Cardiac septum (tissue), 1 donor: ENCODE measurements at regions not wholly inside any gene's neighbourhood (a gene's known extent, or its start where the extent isn't known, plus 50 kb on each side); places are given as distances from the start of the nearest gene placed in this dataset.
"Not testable (repeated sequence)": the region's sequence is repeated elsewhere in the genome, so short reads cannot be mapped to it uniquely, and the experiment has no call there.

Source experiments
- DNase-seq: peaks from one replicate; pipeline ENCODE4 v3.0.0-alpha.2; 2020; ENCODE audit warnings: low spot score
- intact Hi-C: fragments of 100-400 bp; cut with DNase I; formaldehyde crosslinking; loops from one replicate; pipeline ENCODE4 v1.14.0; 2022
- donor health status: DM: no; HTN: no; CAD: no.

DNA sequence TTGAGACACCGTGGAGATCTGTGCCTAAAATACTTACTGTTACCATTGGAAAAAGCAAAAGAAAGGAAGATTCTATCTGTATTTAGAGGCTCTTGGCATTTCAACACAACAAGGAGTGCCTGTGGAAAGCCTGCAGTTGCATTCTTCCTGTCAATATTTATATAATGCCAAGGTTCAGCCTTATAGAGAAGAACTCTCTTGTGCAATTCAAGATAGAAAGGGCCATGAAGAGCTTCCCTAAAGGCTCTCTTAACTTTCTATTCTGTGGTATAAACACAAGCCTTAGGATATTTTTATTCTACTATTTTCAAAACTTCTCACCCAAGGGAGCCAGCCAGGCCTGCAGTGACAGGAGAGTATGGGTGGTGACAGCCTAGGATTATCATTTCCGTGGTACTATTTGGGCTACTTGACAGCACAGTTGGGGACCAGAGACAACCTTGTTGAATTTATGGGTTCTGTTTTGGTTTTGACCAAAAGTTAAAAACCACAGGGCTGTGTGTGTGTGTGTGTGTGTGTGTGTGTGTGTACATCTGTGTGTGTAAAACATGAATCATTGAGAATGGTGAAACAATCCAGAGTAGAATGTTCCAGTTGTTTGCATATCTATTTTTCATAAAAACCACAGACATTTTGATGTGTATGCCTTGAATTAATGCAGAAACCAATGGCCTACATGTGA is 700.9 kb upstream of the SLC35B3 start:
- no peak for DNase-seq
- intact Hi-C loops = no loop called here

DNA sequence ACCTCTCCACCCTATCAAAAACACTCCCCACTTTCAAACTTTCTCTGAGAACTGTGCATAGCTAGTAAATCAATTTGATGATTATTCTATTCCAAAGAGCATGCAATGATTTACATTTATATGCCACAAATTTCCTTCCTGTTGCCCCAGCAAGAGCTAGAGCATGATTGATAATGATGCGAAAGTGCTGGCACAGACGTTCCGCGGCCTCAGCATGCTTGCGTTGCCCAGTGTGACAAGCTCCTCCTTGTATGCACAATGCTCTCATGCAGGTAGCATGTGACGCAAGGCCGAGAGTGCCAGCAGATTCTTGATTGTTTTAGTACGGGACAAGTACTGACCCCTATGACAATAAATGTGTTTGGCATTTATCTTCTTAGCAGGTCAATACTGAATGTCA is 696.3 kb upstream of the SLC35B3 start:
- DNase-seq = no peak
- intact Hi-C loops = no loop called here

GRCh38 chr6:9131201-9131600 is 695.9 kb upstream of the SLC35B3 start:
- intact Hi-C loops = no loop called here
- no peak for DNase-seq

GRCh38 chr6:9128970-9129369 is 693.6 kb upstream of the SLC35B3 start:
- intact Hi-C loops = no loop called here
- no peak for DNase-seq

DNA sequence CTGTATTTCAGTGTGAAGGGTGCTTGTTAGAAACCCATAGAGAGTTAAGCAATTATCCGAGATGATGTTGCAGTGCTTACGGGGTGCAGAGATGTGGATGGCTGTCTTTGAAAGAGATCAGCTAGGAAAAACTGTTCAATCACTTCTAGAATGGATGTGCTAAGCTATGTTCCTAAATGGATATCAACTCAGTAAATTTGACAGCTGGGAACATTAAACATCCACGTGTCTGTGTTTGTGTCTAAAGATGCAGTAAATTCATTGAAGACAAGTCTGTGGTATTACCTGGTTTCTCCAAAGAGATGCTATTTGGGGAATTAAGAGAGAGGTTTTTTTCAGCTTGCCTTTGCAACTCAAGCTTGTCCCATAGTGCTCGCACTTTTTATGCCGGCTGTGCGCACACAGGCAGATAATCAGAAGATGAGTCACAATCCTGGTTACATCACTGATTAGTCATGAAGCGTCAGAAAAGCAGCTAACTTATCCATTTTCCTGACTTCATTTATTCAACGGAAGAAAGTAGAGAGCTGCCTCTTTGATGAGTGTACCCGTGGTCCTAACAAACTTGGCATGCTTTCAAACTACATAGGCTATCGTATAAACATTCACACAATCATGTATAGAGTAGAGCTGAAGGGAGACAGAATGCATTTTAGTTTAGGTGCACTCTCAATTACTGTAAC is 691.7 kb upstream of the SLC35B3 start:
- intact Hi-C loops = no loop called here
- no peak for DNase-seq

GRCh38 chr6:9126034-9126433 is 690.7 kb upstream of the SLC35B3 start:
- intact Hi-C loops, DNase-seq: not testable (repeated sequence)

DNA sequence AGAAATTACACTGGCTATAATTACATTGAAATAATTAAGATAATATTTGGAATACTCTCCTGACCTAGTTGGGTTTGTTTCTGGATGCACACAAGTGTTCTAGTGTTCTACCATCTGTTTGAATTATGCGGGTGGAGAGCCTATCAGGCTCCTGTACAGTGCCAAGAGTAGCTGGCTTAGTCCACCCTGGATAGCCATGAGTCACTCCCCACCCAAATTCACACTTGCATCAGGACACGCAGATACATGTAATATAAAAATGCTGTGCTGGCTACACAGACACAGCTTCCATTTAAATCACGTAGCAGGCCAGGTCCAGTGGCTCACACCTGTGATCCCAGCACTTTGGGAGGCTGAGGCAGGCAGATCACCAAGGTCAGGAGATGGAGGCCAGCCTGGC is 686.2 kb upstream of the SLC35B3 start:
- no peak for DNase-seq
- intact Hi-C loops = no loop called here

- intact Hi-C loops = no loop called here
- no peak for DNase-seq
These were observed 680.7 kb upstream of the SLC35B3 start for GRCh38 chr6:9116026-9116425.

- intact Hi-C loops = no loop called here
- DNase-seq = no peak
These were observed 677.2 kb upstream of the SLC35B3 start for GRCh38 chr6:9112544-9112943.

- intact Hi-C loops = no loop called here
- DNase-seq = no peak
These were observed 668.7 kb upstream of the SLC35B3 start for GRCh38 chr6:9103876-9104521.

GRCh38 chr6:9101920-9102319 is 666.6 kb upstream of the SLC35B3 start:
- intact Hi-C loops = no loop called here
- DNase-seq = no peak

DNA sequence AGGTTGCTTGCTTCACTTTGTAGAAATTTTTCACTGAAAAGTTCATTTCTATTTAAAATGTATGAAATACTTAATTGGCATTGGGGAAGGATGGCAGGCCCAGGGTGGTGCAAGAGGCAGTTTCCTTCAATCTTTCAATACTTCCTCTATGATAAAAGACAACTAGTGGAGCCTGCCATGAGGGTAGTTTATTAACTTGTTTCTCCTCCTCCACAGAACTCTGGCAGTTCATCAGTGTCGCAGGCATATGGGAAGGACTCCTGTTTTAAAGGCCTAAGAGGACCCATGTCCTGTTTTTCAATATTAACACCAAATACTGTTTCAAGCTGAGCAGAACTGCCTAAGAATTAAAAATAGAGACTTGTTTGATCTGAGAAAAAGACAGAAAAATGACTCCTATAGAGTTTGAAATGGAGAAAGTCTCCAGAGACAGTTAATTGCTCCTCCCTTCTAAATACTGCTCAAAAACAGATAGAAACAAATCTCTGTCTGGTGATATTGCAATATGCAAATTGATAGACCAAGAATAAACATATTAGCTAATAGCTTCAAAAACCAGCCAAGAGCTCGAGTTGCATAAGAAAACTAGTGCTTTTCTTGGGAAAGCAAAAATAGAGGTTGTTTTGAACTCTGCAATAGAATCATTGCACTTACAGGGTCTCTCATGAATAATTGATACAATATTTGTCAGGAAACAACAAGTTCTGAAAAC is 665.7 kb upstream of the SLC35B3 start:
- intact Hi-C loops = no loop called here
- no peak for DNase-seq

- no peak for DNase-seq
- intact Hi-C loops = no loop called here
These were observed 660.4 kb upstream of the SLC35B3 start for GRCh38 chr6:9095729-9096128.

GRCh38 chr6:9095137-9095536 is 659.8 kb upstream of the SLC35B3 start:
- intact Hi-C loops = no loop called here
- no peak for DNase-seq

DNA sequence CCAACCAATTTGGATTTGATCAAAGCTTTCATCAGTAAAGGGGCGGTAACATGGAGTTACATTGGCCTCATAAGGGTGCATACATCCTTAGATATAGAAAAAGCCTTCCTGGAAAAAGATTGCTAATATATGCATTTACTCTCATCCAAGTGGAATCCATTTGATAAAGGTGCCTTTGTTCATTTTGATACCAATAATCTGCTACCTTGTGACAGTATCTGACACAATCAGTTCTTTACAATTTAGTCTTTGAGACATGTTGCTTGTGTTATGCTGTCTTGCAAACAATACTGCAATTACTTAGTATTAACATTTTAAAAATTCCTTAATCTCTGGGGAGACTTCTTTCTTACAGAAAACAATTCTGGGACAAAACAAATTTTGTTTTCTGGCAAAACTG is 654.4 kb upstream of the SLC35B3 start:
- intact Hi-C loops = no loop called here

GRCh38 chr6:9087470-9087869 is 652.1 kb upstream of the SLC35B3 start:
- no peak for DNase-seq
- intact Hi-C loops = no loop called here

More for the DNA sequence above, 654.4 kb upstream of the SLC35B3 start:
- DNase-seq = no peak

DNA sequence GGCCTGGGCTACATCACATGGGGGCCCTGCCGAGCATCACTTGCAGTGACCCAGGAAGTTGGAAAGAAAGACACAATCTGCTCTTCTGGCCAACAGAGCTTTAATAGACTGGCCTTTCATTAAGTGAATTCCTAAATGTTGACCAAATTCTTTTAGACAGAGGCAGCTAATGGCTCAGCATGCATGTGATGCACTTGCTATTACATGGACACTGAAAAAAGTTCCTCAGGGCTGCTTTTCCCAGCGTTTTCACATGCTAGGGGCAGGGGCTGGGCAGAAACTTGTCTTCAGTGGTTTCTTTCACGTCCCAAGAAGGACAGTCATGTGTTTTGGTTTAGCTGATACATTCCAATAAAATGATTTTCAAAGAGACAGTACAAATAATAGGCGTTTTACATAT is 651.0 kb upstream of the SLC35B3 start:
- no peak for DNase-seq
- intact Hi-C loops = no loop called here

DNA sequence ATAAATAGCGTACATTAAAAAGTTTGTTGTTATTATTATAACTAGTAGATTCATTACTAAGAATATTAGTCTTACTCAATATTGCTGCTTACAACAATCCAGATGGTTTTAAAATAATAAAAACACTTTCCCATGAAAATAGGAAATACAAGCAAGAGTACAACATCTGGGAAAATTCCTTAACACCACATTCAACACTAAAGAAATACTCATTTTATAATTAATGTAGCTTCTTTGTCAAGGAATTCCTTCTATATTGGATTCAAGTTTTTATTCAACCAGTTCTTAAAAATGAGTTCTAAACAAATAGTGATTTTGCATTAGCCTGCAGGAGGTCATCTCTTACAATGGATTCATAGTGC is 650.3 kb upstream of the SLC35B3 start:
- intact Hi-C loops = no loop called here
- DNase-seq = no peak

DNA sequence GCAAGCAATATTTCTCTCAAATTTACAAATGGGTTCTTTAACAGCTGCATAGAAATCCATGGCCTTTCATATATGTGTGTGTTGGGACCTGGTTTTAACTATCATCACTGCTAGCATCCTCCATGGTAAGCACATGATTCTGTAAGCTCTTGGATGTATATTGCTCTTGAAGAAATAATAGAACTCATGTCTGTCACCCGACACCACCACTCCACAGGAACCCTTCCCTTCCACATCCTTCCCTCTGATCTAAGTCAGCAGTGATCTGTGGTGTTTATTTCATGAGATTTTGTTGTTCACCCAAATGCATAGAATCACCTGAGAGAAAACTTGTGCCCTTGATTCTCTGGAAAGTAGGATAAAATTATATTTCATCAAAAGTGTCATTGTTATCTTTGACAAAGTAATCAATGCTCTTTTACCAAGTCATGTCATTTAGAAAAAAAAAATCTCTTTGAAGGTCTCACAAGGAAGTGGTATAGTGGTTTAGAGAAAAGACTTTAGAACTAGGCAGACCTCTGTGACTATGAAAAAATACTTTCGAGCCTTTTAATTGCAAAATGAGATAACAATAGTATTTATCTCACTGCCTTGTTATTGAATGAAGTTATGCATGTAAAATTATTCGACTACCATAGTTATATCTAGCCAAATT is 649.8 kb upstream of the SLC35B3 start:
- intact Hi-C loops = no loop called here
- DNase-seq = no peak

- intact Hi-C loops = no loop called here
- DNase-seq = no peak
These were observed 647.8 kb upstream of the SLC35B3 start for GRCh38 chr6:9083108-9083507.
